ENCODE measurements at regions not wholly inside any gene's neighbourhood (a gene's known extent, or its start where the extent isn't known, plus 50 kb on each side); places are given as distances from the start of the nearest gene placed in this dataset.

GRCh38 chr11:26229981-26230380 lies 101.9 kb upstream of the ANO3 start:
- no peak for TF ChIP-seq CTCF (IDR thresholded peaks at IDR 0.05)
- intact Hi-C loops (cut with DNase I), result loop anchor here (5.0 kb wide), 1 partner anchor 248 kb away; no protein-coding TSS in a partner anchor
- Histone ChIP-seq H3K9me3 (no peaks in the 10 kb centered on the region), H3K4me3 (no peak overlapping the region), H3K36me3 (no peaks in the 10 kb centered on the region), H3K27me3 (no peaks in the 10 kb centered on the region), H3K27ac (no peak overlapping the region), H3K4me1 (no peaks in the 10 kb centered on the region)
- DNase-seq (ENCODE audit: low spot score in 2 of 2), result no peak

- TF ChIP-seq CTCF (IDR thresholded peaks at IDR 0.05), result no peak
- no peak for DNase-seq (ENCODE audit: low spot score in 2 of 2)
- Histone ChIP-seq H3K9me3 (no peaks in the 10 kb centered on the region), H3K27me3 (no peaks in the 10 kb centered on the region), H3K36me3 (no peaks in the 10 kb centered on the region), H3K4me3 (no peak overlapping the region), H3K27ac (no peak overlapping the region), H3K4me1 (no peaks in the 10 kb centered on the region)
- intact Hi-C loops (cut with DNase I), result no loop called here
Observed at GRCh38 chr11:26231252-26231661, 100.7 kb upstream of the ANO3 start.

- no peaks in the 10 kb centered on the region for H3K27me3 ChIP-seq
- intact Hi-C loops (cut with DNase I), result no loop called here
- TF ChIP-seq CTCF (IDR thresholded peaks at IDR 0.05), result no peak
- H3K4me3 ChIP-seq, result no peak overlapping the region
- DNase-seq (ENCODE audit: low spot score in 2 of 2), result no peak
- no peaks in the 10 kb centered on the region for H3K9me3 ChIP-seq
- H3K36me3 ChIP-seq, result no peaks in the 10 kb centered on the region
- H3K4me1 ChIP-seq, result no peaks in the 10 kb centered on the region
- no peak overlapping the region for H3K27ac ChIP-seq
Observed at GRCh38 chr11:26234451-26234850, 97.5 kb upstream of the ANO3 start.

GRCh38 chr11:26243426-26243825 lies 88.5 kb upstream of the ANO3 start:
- H3K36me3 ChIP-seq, result no peaks in the 10 kb centered on the region
- no peak overlapping the region for H3K27ac ChIP-seq
- TF ChIP-seq CTCF (IDR thresholded peaks at IDR 0.05), result no peak
- no peaks in the 10 kb centered on the region for H3K9me3 ChIP-seq
- no peaks in the 10 kb centered on the region for H3K27me3 ChIP-seq
- no peaks in the 10 kb centered on the region for H3K4me1 ChIP-seq
- H3K4me3 ChIP-seq, result no peak overlapping the region
- intact Hi-C loops (cut with DNase I), result no loop called here
- DNase-seq (ENCODE audit: low spot score in 2 of 2), result no peak

GRCh38 chr11:26244207-26244606 lies 87.7 kb upstream of the ANO3 start:
- Histone ChIP-seq H3K9me3 (no peaks in the 10 kb centered on the region), H3K27ac (no peak overlapping the region), H3K4me1 (no peaks in the 10 kb centered on the region), H3K4me3 (no peak overlapping the region), H3K27me3 (no peaks in the 10 kb centered on the region), H3K36me3 (no peaks in the 10 kb centered on the region)
- TF ChIP-seq CTCF (IDR thresholded peaks at IDR 0.05), result no peak
- no peak for DNase-seq (ENCODE audit: low spot score in 2 of 2)
- intact Hi-C loops (cut with DNase I), result no loop called here

GRCh38 chr11:26245046-26245445 lies 86.9 kb upstream of the ANO3 start:
- no peak for DNase-seq (ENCODE audit: low spot score in 2 of 2)
- Histone ChIP-seq H3K36me3 (no peaks in the 10 kb centered on the region), H3K9me3 (no peaks in the 10 kb centered on the region), H3K27me3 (no peaks in the 10 kb centered on the region), H3K4me1 (no peaks in the 10 kb centered on the region), H3K27ac (no peak overlapping the region), H3K4me3 (no peak overlapping the region)
- intact Hi-C loops (cut with DNase I), result no loop called here
- no peak for TF ChIP-seq CTCF (IDR thresholded peaks at IDR 0.05)
